GM12874 (cell line): ENCODE measurements at regions not wholly inside any gene's neighbourhood (a gene's known extent, or its start where the extent isn't known, plus 50 kb on each side); places are given as distances from the start of the nearest gene placed in this dataset.

Experiments
- CTCF ChIP-seq: IDR thresholded peaks from 2 replicates; pipeline ENCODE4 v1.5.1; 2011; ENCODE audit warnings: low read depth, mild to moderate bottlenecking, control low read depth, low read length, moderate library complexity; ENCODE audit not compliant: insufficient read depth

- TF ChIP-seq CTCF: no peak
Measured at GRCh38 chr11:92771701-92772100, 197.8 kb upstream of the MTNR1B start.

- TF ChIP-seq CTCF: no peak
Measured at GRCh38 chr11:92775003-92775676, 194.3 kb upstream of the MTNR1B start.

GRCh38 chr11:92776676-92777075, 192.8 kb upstream of the MTNR1B start:
- no peak for TF ChIP-seq CTCF

GRCh38 chr11:92779746-92780145, 189.7 kb upstream of the MTNR1B start:
- no peak for TF ChIP-seq CTCF

- no peak for TF ChIP-seq CTCF
Measured at GRCh38 chr11:92781151-92781550, 188.3 kb upstream of the MTNR1B start.

GRCh38 chr11:92782806-92783205, 186.6 kb upstream of the MTNR1B start:
- TF ChIP-seq CTCF: no peak

GRCh38 chr11:92784331-92784730, 185.1 kb upstream of the MTNR1B start:
- no peak for TF ChIP-seq CTCF

- TF ChIP-seq CTCF: no peak
Measured at GRCh38 chr11:92787638-92788037, 181.8 kb upstream of the MTNR1B start.
